ENCODE measurements at regions not wholly inside any gene's neighbourhood (a gene's known extent, or its start where the extent isn't known, plus 50 kb on each side); places are given as distances from the start of the nearest gene placed in this dataset.

GRCh38 chr1:104733866-104734265 is 984.2 kb downstream of the AMY1C start:
- no peak for DNase-seq

GRCh38 chr1:104745875-104746274 is 996.2 kb downstream of the AMY1C start:
- no peak for DNase-seq

- no peak for DNase-seq
These were observed 997.3 kb downstream of the AMY1C start for GRCh38 chr1:104746994-104747393.

GRCh38 chr1:104760017-104760416 is 1010.3 kb downstream of the AMY1C start:
- DNase-seq, result no peak

- DNase-seq, result no peak
These were observed 1012.4 kb downstream of the AMY1C start for GRCh38 chr1:104761961-104762570.

GRCh38 chr1:104765085-104765484 is 1015.4 kb downstream of the AMY1C start:
- DNase-seq, result no peak

GRCh38 chr1:104768466-104768865 is 1018.8 kb downstream of the AMY1C start:
- DNase-seq, result no peak

- DNase-seq, result no peak
These were observed 1030.9 kb downstream of the AMY1C start for GRCh38 chr1:104780470-104781078.

GRCh38 chr1:104785575-104786187 is 1036.0 kb downstream of the AMY1C start:
- no peak for DNase-seq

GRCh38 chr1:104787866-104788510 is 1038.3 kb downstream of the AMY1C start:
- no peak for DNase-seq

- DNase-seq, result no peak
These were observed 1041.3 kb downstream of the AMY1C start for GRCh38 chr1:104791030-104791429.

GRCh38 chr1:104794035-104794434 is 1044.3 kb downstream of the AMY1C start:
- DNase-seq, result no peak

GRCh38 chr1:104795931-104796330 is 1046.2 kb downstream of the AMY1C start:
- DNase-seq, result no peak

- no peak for DNase-seq
These were observed 1048.3 kb downstream of the AMY1C start for GRCh38 chr1:104797982-104798381.

- no peak for DNase-seq
These were observed 1051.6 kb downstream of the AMY1C start for GRCh38 chr1:104801344-104801743.

- DNase-seq, result no peak
These were observed 1054.4 kb downstream of the AMY1C start for GRCh38 chr1:104804147-104804546.

- DNase-seq, result no peak
These were observed 1057.9 kb downstream of the AMY1C start for GRCh38 chr1:104807590-104807989.

- DNase-seq, result no peak
These were observed 1075.7 kb downstream of the AMY1C start for GRCh38 chr1:104825401-104825800.

- DNase-seq, result no peak
These were observed 1080.8 kb downstream of the AMY1C start for GRCh38 chr1:104830534-104830933.

GRCh38 chr1:104852151-104852550 is 1102.5 kb downstream of the AMY1C start:
- DNase-seq, result no peak

GRCh38 chr1:104853276-104853675 is 1103.6 kb downstream of the AMY1C start:
- DNase-seq, result no peak

GRCh38 chr1:104854529-104854928 is 1104.8 kb downstream of the AMY1C start:
- DNase-seq, result no peak

- DNase-seq, result no peak
These were observed 1105.9 kb downstream of the AMY1C start for GRCh38 chr1:104855550-104855949.

- no peak for DNase-seq
These were observed 1106.4 kb downstream of the AMY1C start for GRCh38 chr1:104856091-104856490.

Measured in GOT3 (cell line).